H1 (cell line): ENCODE measurements at regions not wholly inside any gene's neighbourhood (a gene's known extent, or its start where the extent isn't known, plus 50 kb on each side); places are given as distances from the start of the nearest gene placed in this dataset.

Experiments
- SAP30 ChIP-seq: fragments of 300-600 bp; sonication (generic); IDR thresholded peaks from 2 replicates; pipeline ENCODE4 v1.7.1; 2012; ENCODE audit warnings: low read length, moderate library complexity, mild to moderate bottlenecking, inconsistent platforms; ENCODE audit not compliant: insufficient read depth, insufficient replicate concordance
- SIN3A ChIP-seq, 2 experiments: IDR thresholded peaks in 1 of 2; conservative IDR thresholded peaks in 1 of 2; 2 replicates each; pipeline ENCODE4 v1.6.1; 2011 to 2012; ENCODE audit warnings: low read length in 2 of 2, improper control_type of control experiment in 1 of 2, low read depth in 1 of 2, mild to moderate bottlenecking in 1 of 2
- SIX5 ChIP-seq: IDR thresholded peaks from 2 replicates; pipeline ENCODE4 v1.6.1; 2011; ENCODE audit warnings: mild to moderate bottlenecking, low read depth, low read length
- SP2 ChIP-seq: IDR thresholded peaks from 2 replicates; pipeline ENCODE4 v1.6.1; 2012; ENCODE audit warnings: mild to moderate bottlenecking, low read length, inconsistent platforms

DNA sequence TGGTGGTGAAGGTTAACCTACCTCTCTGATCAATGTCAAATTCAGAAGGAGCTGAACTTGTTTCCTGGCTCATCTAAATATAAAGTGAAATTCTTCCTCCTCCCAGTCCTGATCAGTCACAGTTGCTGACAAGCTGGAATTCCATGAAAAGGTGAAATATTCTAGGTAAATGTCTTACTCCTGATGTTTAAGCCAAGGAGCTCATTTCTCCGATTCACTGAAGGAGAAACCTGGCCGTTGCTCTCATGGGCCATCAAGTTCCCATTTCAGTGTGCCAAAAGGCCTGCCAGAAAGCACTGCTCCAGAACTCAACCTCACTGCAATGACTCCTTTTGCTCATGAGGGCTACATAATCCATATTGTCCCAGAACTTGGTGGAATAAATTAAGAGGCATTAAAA, 707.5 kb downstream of the GALC start (continued):
- TF ChIP-seq SIX5 (no peak), SP2 (no peak), SIN3A (conservative IDR thresholded peaks at IDR 0.05 in 1 of 2, IDR thresholded peaks at IDR 0.05 in 1 of 2; ENCODE audit: low read depth in 1 of 2, low read length in 2 of 2) (no peak), SAP30 (no peak)
